Ectodermal cell (in vitro differentiated cells): ENCODE measurements at regions not wholly inside any gene's neighbourhood (a gene's known extent, or its start where the extent isn't known, plus 50 kb on each side); places are given as distances from the start of the nearest gene placed in this dataset.

Experiments
- H3K27ac ChIP-seq: 2 replicates; pipeline ENCODE4 v1.7.0; 2013; ENCODE audit warnings: mild to moderate bottlenecking, low read depth, low read length; ENCODE audit not compliant: insufficient read depth, poor library complexity, severe bottlenecking
- H3K27me3 ChIP-seq: 2 replicates; pipeline ENCODE4 v1.7.0; 2013; ENCODE audit warnings: mild to moderate bottlenecking, low read length; ENCODE audit not compliant: insufficient read depth, control insufficient read depth, poor library complexity, severe bottlenecking
- H3K36me3 ChIP-seq: one replicate; pipeline ENCODE4 v1.7.0; 2013; ENCODE audit warnings: low read length; ENCODE audit not compliant: control insufficient read depth, insufficient read depth
- H3K4me1 ChIP-seq: one replicate; pipeline ENCODE4 v1.7.0; 2013; ENCODE audit warnings: low read length; ENCODE audit not compliant: control insufficient read depth, insufficient read depth
- H3K4me3 ChIP-seq: 2 replicates; pipeline ENCODE4 v1.7.0; 2013; ENCODE audit warnings: low read depth, low read length, control low read depth; ENCODE audit not compliant: insufficient read depth
- H3K9me3 ChIP-seq: 2 replicates; pipeline ENCODE4 v1.7.0; 2013; ENCODE audit warnings: mild to moderate bottlenecking, low read length, moderate library complexity; ENCODE audit not compliant: control insufficient read depth
- WGBS, 2 experiments: methylation state at CpG; one replicate each; pipeline ENCODE4 v1.1.7; 2013; ENCODE audit warnings: missing lambda C conversion rate in 2 of 2; 5-methylcytosine and 5-hydroxymethylcytosine counted together

DNA sequence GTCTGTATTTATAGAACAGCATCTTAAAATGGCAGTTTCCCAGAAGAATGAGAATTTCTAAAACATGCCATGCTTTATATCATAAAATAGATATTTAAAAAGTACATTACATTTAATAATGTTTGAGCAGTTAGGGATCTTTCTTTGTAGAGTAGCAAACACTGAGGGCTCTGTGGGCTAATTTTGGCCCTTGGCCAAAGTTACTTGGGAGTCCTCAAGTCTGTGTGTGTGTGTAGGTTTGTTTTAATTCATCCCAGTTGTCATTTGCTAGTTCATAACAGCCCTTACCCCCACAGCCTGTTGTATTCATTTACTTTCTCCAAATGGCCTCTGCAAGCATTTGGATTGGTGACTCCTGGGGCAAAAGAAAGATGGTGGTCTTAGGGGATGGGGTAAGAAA lies 576.4 kb upstream of the SGCD start:
- Histone ChIP-seq H3K27me3 (no peaks in the 10 kb centered on the region), H3K36me3 (no peaks in the 10 kb centered on the region), H3K4me3 (no peak overlapping the region), H3K9me3 (no peaks in the 10 kb centered on the region), H3K4me1 (no peaks in the 10 kb centered on the region), H3K27ac (no peak overlapping the region)

DNA sequence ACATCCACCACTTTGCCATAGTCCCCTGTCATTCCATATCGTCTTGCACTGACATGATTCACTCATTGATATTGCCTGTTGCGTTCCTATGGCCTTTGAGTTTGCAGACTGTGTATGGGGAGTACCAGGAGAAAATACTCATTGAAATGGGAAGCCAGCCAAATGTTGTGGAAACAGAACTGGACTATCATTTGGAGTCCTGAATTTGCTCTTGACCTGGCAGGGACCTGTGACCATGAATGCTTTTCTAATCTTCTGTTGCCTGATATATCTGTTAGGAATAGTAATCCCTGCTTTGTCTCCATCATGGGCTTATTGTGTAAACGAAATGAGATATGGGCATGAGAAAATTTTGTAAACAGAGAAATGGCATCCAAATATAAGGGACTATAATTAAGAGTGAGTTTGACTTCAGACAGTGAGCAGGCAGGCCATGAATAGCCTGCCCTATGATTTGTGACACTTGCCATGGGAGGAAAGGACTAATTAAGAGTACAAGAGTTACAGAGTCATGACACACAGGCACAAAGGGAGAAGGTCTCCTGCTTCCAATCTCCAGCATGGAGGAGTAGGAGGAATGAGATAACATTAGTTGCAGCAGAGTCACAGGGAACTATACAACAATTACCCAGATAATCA lies 572.9 kb upstream of the SGCD start:
- no peaks in the 10 kb centered on the region for H3K27me3 ChIP-seq
- no peak overlapping the region for H3K4me3 ChIP-seq
- 61 to 63% methylated on average over 3 of the region's 3 CpGs for WGBS, 2 experiments
- H3K4me1 ChIP-seq, result no peaks in the 10 kb centered on the region
- no peak overlapping the region for H3K27ac ChIP-seq
- no peaks in the 10 kb centered on the region for H3K9me3 ChIP-seq
- H3K36me3 ChIP-seq, result no peaks in the 10 kb centered on the region

DNA sequence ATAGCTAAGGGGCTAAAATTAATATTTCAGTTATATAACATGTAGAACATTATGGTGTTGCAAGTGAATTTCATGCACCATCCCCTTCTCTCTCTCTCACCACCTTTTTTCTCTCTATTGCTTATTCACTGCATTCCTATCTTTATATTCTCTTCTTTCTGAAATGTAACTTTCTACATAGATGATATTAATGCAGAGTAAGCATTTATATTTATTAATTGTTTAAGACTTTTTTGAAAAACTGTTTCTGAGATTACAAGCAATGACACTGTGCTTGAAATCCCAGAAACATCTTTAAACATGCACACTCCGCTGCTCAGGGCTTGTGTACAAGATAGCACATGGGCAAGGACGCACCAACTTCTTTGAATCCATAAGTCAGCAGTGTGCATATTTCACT lies 567.7 kb upstream of the SGCD start:
- no peak overlapping the region for H3K27ac ChIP-seq
- no peak overlapping the region for H3K4me3 ChIP-seq
- H3K9me3 ChIP-seq, result no peaks in the 10 kb centered on the region
- no peaks in the 10 kb centered on the region for H3K36me3 ChIP-seq
- H3K4me1 ChIP-seq, result no peaks in the 10 kb centered on the region
- H3K27me3 ChIP-seq, result no peaks in the 10 kb centered on the region
- WGBS, 2 experiments, result 96 to 100% methylated on average over 2 of the region's 2 CpGs

DNA sequence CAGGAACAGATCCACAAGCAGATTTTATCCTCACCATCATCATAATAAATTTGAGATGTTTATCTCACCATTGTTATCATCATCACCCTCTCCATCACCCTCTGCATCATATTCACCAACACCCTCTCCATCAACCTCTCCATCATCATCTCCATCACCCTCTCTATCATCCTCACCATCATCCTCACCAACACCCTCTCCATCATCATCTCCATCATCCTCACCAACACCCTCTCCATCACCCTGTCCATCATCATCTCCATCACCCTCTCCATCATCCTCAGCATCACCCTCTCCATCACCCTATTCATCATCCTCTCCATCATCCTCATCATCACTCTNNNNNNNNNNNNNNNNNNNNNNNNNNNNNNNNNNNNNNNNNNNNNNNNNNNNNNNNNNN lies 567.0 kb upstream of the SGCD start:
- H3K4me1 ChIP-seq, result no peaks in the 10 kb centered on the region
- no peaks in the 10 kb centered on the region for H3K36me3 ChIP-seq
- H3K27me3 ChIP-seq, result no peaks in the 10 kb centered on the region
- H3K27ac ChIP-seq, result no peak overlapping the region
- no peaks in the 10 kb centered on the region for H3K9me3 ChIP-seq
- no peak overlapping the region for H3K4me3 ChIP-seq

DNA sequence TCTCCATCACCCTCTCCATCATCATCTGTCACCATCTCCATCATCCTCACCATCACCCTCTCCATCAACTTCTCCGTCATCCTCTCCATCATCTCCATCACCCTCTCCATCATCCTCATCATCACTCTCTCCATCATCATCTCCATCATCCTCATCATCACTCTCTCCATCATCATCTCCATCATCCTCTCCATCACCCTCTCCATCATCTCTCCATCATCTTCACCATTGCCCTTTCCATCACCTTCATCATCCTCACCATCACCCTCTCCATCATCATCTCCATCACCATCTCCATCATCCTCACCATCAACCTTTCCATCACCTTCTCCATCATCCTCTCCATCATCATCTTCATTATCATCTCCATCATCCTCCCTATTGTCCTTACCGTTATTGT lies 565.5 kb upstream of the SGCD start:
- Histone ChIP-seq H3K27me3 (no peaks in the 10 kb centered on the region), H3K9me3 (no peaks in the 10 kb centered on the region), H3K36me3 (no peaks in the 10 kb centered on the region), H3K27ac (no peak overlapping the region), H3K4me1 (no peaks in the 10 kb centered on the region), H3K4me3 (no peak overlapping the region)
- WGBS, 2 experiments, result 85 to 91% methylated on average over 2 of the region's 2 CpGs

DNA sequence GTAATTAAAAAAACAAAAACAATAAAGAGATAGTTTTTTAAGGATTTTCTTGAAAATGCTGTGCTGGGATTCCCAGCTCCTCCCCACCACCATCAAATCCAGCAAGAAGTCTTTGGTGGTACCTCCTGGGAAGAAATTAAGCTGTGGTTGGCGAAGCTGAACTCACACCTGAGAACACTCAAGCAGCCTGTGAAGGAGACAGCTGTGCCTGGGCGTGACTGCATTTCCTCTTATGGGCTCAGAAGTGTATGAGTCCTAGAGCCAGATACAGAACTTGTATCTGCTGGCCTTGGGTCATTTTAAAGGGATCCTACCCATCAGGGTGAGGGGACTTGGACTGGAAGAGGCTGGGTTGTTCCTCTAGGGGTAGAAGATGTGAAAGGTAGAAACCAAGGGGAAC lies 561.2 kb upstream of the SGCD start:
- WGBS, 2 experiments, result 92 to 95% methylated on average over 2 of the region's 2 CpGs
- no peaks in the 10 kb centered on the region for H3K27me3 ChIP-seq
- H3K4me1 ChIP-seq, result no peaks in the 10 kb centered on the region
- H3K27ac ChIP-seq, result no peak overlapping the region
- no peaks in the 10 kb centered on the region for H3K36me3 ChIP-seq
- H3K9me3 ChIP-seq, result no peaks in the 10 kb centered on the region
- no peak overlapping the region for H3K4me3 ChIP-seq

DNA sequence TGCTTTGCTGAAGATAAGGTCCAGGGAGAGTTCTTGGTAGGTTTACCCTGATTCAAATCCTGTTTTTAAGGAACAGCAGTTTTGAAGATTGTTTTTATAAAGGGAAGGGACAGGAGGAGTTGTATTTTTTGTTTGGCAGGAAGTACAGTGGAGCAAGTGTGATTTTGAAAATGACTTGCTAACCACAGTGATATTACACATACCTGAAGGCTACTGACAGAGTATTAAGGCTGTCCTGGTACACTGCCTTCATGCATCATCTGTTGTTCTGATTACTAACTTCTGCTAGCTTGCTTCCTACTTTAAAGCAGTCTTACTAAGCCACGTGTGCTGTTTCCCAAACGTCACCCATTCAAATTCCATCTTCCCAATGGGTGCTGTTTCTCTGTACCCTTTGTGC lies 559.5 kb upstream of the SGCD start:
- Histone ChIP-seq H3K27me3 (no peaks in the 10 kb centered on the region), H3K36me3 (no peaks in the 10 kb centered on the region), H3K4me3 (no peak overlapping the region), H3K9me3 (no peaks in the 10 kb centered on the region), H3K4me1 (no peaks in the 10 kb centered on the region), H3K27ac (no peak overlapping the region)
- 93 to 100% methylated on average over 2 of the region's 2 CpGs for WGBS, 2 experiments

DNA sequence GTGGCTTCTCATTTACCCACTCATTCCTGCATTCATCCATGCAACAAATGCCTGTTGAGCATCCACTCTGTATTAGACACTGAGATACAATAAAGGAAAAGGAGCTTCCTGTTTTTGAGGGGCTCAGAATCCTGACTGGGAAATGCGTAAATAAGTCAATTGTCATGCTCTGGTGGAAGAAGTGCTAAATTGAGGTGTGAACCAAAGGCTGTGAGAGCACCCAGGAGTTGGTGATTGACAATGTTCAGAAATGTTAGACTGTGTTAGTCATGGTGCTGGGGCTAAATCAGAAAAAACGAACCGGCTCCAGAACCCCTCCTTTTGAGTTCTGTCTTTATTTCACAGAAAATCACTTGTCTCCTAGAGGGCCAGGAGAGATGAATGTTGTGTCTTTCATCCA lies 558.6 kb upstream of the SGCD start:
- Histone ChIP-seq H3K27me3 (no peaks in the 10 kb centered on the region), H3K4me1 (no peaks in the 10 kb centered on the region), H3K4me3 (no peak overlapping the region), H3K36me3 (no peaks in the 10 kb centered on the region), H3K27ac (no peak overlapping the region), H3K9me3 (no peaks in the 10 kb centered on the region)
- WGBS, 2 experiments, result 91 to 97% methylated on average over 3 of the region's 3 CpGs

DNA sequence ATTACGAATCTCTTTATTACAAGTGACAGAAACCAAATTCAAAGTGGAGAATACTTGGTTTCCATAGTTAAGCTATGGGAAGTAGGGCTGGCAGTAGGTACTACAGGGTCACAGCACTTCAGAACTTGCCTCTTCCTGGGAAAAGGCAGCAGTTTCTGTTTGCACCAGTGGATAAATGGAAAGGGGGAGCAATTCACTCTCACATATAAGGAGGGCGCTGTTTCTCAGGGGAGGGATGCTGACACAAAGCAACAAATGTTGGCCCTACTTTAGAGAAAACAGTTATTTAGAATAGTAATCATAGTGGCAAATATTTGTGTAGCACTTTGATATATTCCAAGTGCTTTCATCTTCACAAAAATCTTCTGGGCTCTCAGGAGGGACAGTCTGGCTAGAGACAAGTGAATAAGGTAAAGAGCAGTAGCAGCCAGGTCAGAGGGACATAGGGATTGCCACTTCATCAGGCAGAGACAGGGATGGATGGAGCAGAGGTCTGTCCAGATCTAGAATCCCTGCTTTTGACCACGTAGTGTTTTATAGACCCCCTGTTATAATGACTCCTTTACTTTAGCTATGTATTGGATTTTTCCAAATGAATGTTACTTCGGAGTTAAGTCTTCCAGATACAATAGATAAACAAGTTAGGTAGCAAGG lies 554.8 kb upstream of the SGCD start:
- Histone ChIP-seq H3K36me3 (no peaks in the 10 kb centered on the region), H3K4me1 (no peaks in the 10 kb centered on the region), H3K27ac (no peak overlapping the region), H3K4me3 (no peak overlapping the region), H3K27me3 (no peaks in the 10 kb centered on the region), H3K9me3 (no peaks in the 10 kb centered on the region)
- WGBS, 2 experiments, result 84 to 95% methylated on average over 3 to 4 of the region's 4 CpGs

DNA sequence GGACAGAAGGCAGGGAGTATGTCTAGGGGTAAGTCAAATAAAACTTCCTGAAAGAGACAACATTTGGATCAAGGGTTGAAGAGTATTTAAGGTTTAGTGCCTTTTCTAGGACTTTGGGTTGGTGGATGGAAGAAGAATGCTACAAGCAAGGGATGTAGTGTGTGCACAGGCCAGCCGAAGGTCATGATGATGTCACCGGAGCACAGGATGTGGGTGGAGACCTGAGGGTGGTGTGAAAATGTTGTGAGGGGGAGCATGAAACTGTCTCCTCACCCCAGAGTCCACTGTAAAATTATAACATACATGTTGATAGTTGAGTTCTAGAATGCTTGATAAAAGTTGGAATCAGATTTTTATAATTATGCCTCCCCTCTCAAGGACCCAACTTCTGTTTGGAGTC lies 553.3 kb upstream of the SGCD start:
- Histone ChIP-seq H3K9me3 (no peaks in the 10 kb centered on the region), H3K27me3 (no peaks in the 10 kb centered on the region), H3K4me3 (no peak overlapping the region), H3K36me3 (no peaks in the 10 kb centered on the region), H3K4me1 (no peaks in the 10 kb centered on the region), H3K27ac (no peak overlapping the region)
- WGBS, 2 experiments, result 94 to 96% methylated on average over 2 of the region's 2 CpGs

DNA sequence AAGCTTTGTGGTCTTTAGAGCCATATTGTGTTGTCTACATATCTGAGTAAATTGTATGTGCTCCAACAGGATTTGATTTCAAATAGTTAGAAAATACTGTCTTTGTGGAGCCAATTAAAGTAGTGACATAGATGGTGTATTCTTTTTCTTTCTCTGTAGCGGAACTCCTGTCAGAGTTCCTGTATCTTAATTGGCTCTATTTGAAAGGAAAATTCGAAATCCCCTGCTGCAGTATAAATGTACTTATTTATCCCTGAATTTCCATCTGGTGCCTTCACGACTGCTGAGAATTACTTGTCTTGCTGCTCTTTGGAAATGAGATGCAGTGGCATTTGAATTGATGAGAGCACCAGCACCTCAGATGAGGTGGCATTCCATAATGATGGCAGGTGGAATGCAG lies 546.7 kb upstream of the SGCD start:
- H3K9me3 ChIP-seq, result no peaks in the 10 kb centered on the region
- no peaks in the 10 kb centered on the region for H3K4me1 ChIP-seq
- no peak overlapping the region for H3K27ac ChIP-seq
- no peaks in the 10 kb centered on the region for H3K27me3 ChIP-seq
- no peaks in the 10 kb centered on the region for H3K36me3 ChIP-seq
- no peak overlapping the region for H3K4me3 ChIP-seq
- WGBS, 2 experiments, result 90 to 93% methylated on average over 3 of the region's 3 CpGs
